CD14-positive monocyte (primary cell): ENCODE measurements at regions not wholly inside any gene's neighbourhood (a gene's known extent, or its start where the extent isn't known, plus 50 kb on each side); places are given as distances from the start of the nearest gene placed in this dataset.

ENCODE experiments used
- DNase-seq, 3 donors: peaks; one replicate each; pipeline ENCODE4 v3.0.0-alpha.2; 2011 to 2022
- H2AFZ ChIP-seq: 2 replicates; pipeline ENCODE4 v1.6.0; 2012; ENCODE audit warnings: mild to moderate bottlenecking, low read depth, low read length, inconsistent platforms; ENCODE audit not compliant: insufficient read depth, poor library complexity, severe bottlenecking
- H3K27ac ChIP-seq, 2 donors: 1 replicate in 1 of 2; 2 replicates in 1 of 2; pipeline ENCODE4 v1.5.1; 2012 to 2013; ENCODE audit warnings: low read length in 2 of 2, control low read depth in 1 of 2, inconsistent platforms in 1 of 2, low read depth in 1 of 2, mild to moderate bottlenecking in 1 of 2
- H3K27me3 ChIP-seq, 2 donors: one replicate each; pipeline versions ENCODE4 v1.6.0 to v1.6.1; 2011 to 2013; ENCODE audit warnings: low read length in 2 of 2; ENCODE audit not compliant: control insufficient read depth in 2 of 2, insufficient read depth in 2 of 2
- H3K36me3 ChIP-seq, 2 donors: replicated peaks in 1 of 2; 1 replicate in 1 of 2; 2 replicates in 1 of 2; pipeline versions ENCODE4 v1.5.1 to v1.6.1; 2012 to 2013; ENCODE audit warnings: low read length in 2 of 2, control low read depth in 1 of 2, inconsistent platforms in 1 of 2, mild to moderate bottlenecking in 1 of 2; ENCODE audit not compliant: insufficient read depth in 2 of 2, control insufficient read depth in 1 of 2
- H3K4me1 ChIP-seq, 2 donors: 1 replicate in 1 of 2; 2 replicates in 1 of 2; pipeline versions ENCODE4 v1.5.1 to v1.6.1; 2012 to 2013; ENCODE audit warnings: low read length in 2 of 2, control low read depth in 1 of 2, inconsistent platforms in 1 of 2, mild to moderate bottlenecking in 1 of 2, moderate library complexity in 1 of 2; ENCODE audit not compliant: insufficient read depth in 2 of 2, control insufficient read depth in 1 of 2
- H3K4me2 ChIP-seq: replicated peaks from 2 replicates; pipeline ENCODE3; 2012; ENCODE audit warnings: low read length, moderate library complexity, mild to moderate bottlenecking; ENCODE audit not compliant: poor library complexity, severe bottlenecking; ENCODE audit errors: extremely low read depth
- H3K4me3 ChIP-seq, 3 experiments: fragments of 200-600 bp in 1 of 3; sonication (generic) in 1 of 3; replicated peaks in 1 of 3; 1 replicate in 2 of 3; 2 replicates in 1 of 3; pipeline ENCODE4 v1.5.1; 2011 to 2013; ENCODE audit warnings: low read length in 3 of 3, mild to moderate bottlenecking in 3 of 3, control low read depth in 2 of 3, low read depth in 2 of 3, inconsistent platforms in 1 of 3, moderate library complexity in 1 of 3
- H3K79me2 ChIP-seq: 2 replicates; pipeline ENCODE4 v1.6.0; 2012; ENCODE audit warnings: mild to moderate bottlenecking, control low read depth, inconsistent platforms, low read length, moderate library complexity; ENCODE audit not compliant: insufficient read depth
- H3K9ac ChIP-seq: 2 replicates; pipeline ENCODE4 v1.6.0; 2017; ENCODE audit warnings: low read length, mild to moderate bottlenecking; ENCODE audit not compliant: insufficient read depth, poor library complexity, severe bottlenecking
- H3K9me3 ChIP-seq, 2 donors: replicated peaks in 1 of 2; 1 replicate in 1 of 2; 2 replicates in 1 of 2; pipeline versions ENCODE4 v1.5.1 to v1.6.1; 2012 to 2013; ENCODE audit warnings: low read length in 2 of 2, control low read depth in 1 of 2; ENCODE audit not compliant: control insufficient read depth in 1 of 2, insufficient read depth in 1 of 2
- H4K20me1 ChIP-seq: 2 replicates; pipeline ENCODE4 v1.6.0; 2012; ENCODE audit warnings: mild to moderate bottlenecking, low read length, control low read depth, moderate library complexity; ENCODE audit not compliant: insufficient read depth
- H3K27ac Mint-ChIP-seq, 7 donors: one replicate each; pipeline ENCODE4 v1.8.0; 2020; ENCODE audit warnings: mild to moderate bottlenecking in 7 of 7, mixed read lengths in 7 of 7, moderate library complexity in 6 of 7, inconsistent platforms in 2 of 7
- H3K27me3 Mint-ChIP-seq, 3 donors: one replicate each; pipeline ENCODE4 v1.8.0; 2021 to 2022; ENCODE audit warnings: low read depth in 3 of 3, mild to moderate bottlenecking in 3 of 3, mixed read lengths in 3 of 3, moderate library complexity in 3 of 3, inconsistent platforms in 1 of 3
- H3K36me3 Mint-ChIP-seq, 2 donors: one replicate each; pipeline ENCODE4 v1.8.0; 2020; ENCODE audit warnings: mixed read lengths in 2 of 2, inconsistent platforms in 1 of 2, mild to moderate bottlenecking in 1 of 2
- H3K4me1 Mint-ChIP-seq: one replicate; pipeline ENCODE4 v1.8.0; 2020; ENCODE audit warnings: mild to moderate bottlenecking, mixed read lengths
- H3K4me3 Mint-ChIP-seq, 2 donors: one replicate each; pipeline ENCODE4 v1.8.0; 2020; ENCODE audit warnings: mild to moderate bottlenecking in 2 of 2, mixed read lengths in 2 of 2, moderate library complexity in 1 of 2
- H3K9me3 Mint-ChIP-seq, 7 donors: one replicate each; pipeline ENCODE4 v1.8.0; 2020 to 2022; ENCODE audit warnings: mixed read lengths in 7 of 7, mild to moderate bottlenecking in 6 of 7, moderate library complexity in 6 of 7, inconsistent platforms in 2 of 7
- CTCF ChIP-seq: fragments of 200-600 bp; IDR thresholded peaks from one replicate; pipeline ENCODE4 v1.8.0; 2022; ENCODE audit warnings: antibody characterized with exemption, mild to moderate bottlenecking
- WGBS: methylation state at CpG from one replicate; pipeline ENCODE4 v1.1.5; 2013; ENCODE audit warnings: missing lambda C conversion rate; ENCODE audit not compliant: insufficient coverage; 5-methylcytosine and 5-hydroxymethylcytosine counted together
- intact Hi-C, 2 donors: fragments of 100-400 bp; cut with micrococcal nuclease; formaldehyde crosslinking; loops; one replicate each; pipeline versions ENCODE4 v1.15.0 to v1.15.1; 2023

- H3K79me2 ChIP-seq, result no peaks in the 10 kb centered on the region
- no peaks in the 10 kb centered on the region for H3K4me1 ChIP-seq
- H2AFZ ChIP-seq, result no peak overlapping the region
- no peaks in the 10 kb centered on the region for H3K27me3 ChIP-seq
- H3K36me3 ChIP-seq, result no peaks in the 10 kb centered on the region
- no peaks in the 10 kb centered on the region for H3K9me3 ChIP-seq
- no peak overlapping the region for H3K4me2 ChIP-seq
- no peak overlapping the region for H3K4me3 Mint-ChIP-seq
- H3K27ac Mint-ChIP-seq, result no peak overlapping the region
- no peak for DNase-seq
- no peak overlapping the region for H3K4me3 ChIP-seq
- intact Hi-C loops, result no loop called here
- no peaks in the 10 kb centered on the region for H4K20me1 ChIP-seq
- H3K4me1 Mint-ChIP-seq, result no peaks in the 10 kb centered on the region
- H3K9me3 Mint-ChIP-seq, result peaks cover 0 to 6% (median 2%) of the 10 kb centered on the region in 7 donors
- no peak for TF ChIP-seq CTCF
- H3K9ac ChIP-seq, result no peak overlapping the region
- no peaks in the 10 kb centered on the region for H3K27me3 Mint-ChIP-seq
- H3K36me3 Mint-ChIP-seq, result no peaks in the 10 kb centered on the region
- no CpG with 5 or more reads among the region's 3 CpGs for WGBS
- H3K27ac ChIP-seq, result no peak overlapping the region
Measured at GRCh38 chr10:90417029-90417428, 440.8 kb downstream of the HTR7 start.

GRCh38 chr10:90417476-90418210 lies 440.2 kb downstream of the HTR7 start:
- no peak overlapping the region for H3K9ac ChIP-seq
- no peak overlapping the region for H3K27ac ChIP-seq
- Mint-ChIP-seq H3K36me3 (no peaks in the 10 kb centered on the region), H3K27me3 (no peaks in the 10 kb centered on the region), H3K4me3 (no peak overlapping the region), H3K4me1 (no peaks in the 10 kb centered on the region), H3K9me3 (peaks cover 0 to 6% (median 4%) of the 10 kb centered on the region in 7 donors), H3K27ac (no peak overlapping the region)
- WGBS, result 80% methylated on average over 1 of the region's 2 CpGs
- intact Hi-C loops, result no loop called here
- no peak for DNase-seq
- H3K4me3 ChIP-seq, result no peak overlapping the region
- no peaks in the 10 kb centered on the region for H3K9me3 ChIP-seq
- no peak overlapping the region for H3K4me2 ChIP-seq
- no peak for TF ChIP-seq CTCF
- no peaks in the 10 kb centered on the region for H3K4me1 ChIP-seq
- no peaks in the 10 kb centered on the region for H3K36me3 ChIP-seq
- H3K79me2 ChIP-seq, result no peaks in the 10 kb centered on the region
- no peaks in the 10 kb centered on the region for H3K27me3 ChIP-seq
- no peaks in the 10 kb centered on the region for H4K20me1 ChIP-seq
- no peak overlapping the region for H2AFZ ChIP-seq
